ENCODE measurements at regions not wholly inside any gene's neighbourhood (a gene's known extent, or its start where the extent isn't known, plus 50 kb on each side); places are given as distances from the start of the nearest gene placed in this dataset.
"Not testable (repeated sequence)": the region's sequence is repeated elsewhere in the genome, so short reads cannot be mapped to it uniquely, and the experiment has no call there.

DNA sequence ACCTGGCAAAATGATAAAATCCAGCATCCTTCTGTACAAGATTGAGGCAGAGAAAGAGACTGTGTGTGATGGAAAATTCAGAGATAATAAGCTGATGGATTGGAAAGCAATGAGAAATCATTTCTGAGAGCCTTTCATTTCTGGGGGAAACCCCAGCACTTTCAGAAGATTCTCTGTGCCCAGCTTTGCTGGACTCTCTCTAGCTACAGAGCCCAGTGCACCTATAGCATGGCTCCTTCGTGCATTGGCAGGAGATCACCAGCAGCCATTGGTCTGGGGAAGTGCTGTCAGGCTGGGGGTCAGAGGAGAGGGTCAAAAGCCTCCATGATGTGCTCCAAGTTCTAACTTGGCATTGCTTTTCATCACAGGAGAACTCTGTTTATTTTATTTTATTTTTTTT lies 259.9 kb downstream of the SOX9 start:
- ATAC-seq (no peak), DNase-seq (no peak)
- H3K4me1 ChIP-seq: peaks cover 0 to 12% (median 1%) of the 10 kb centered on the region in 12 donors
- H3K27ac ChIP-seq: no peak overlapping the region
- H3K4me3 ChIP-seq: no peak overlapping the region
- no peaks in the 10 kb centered on the region for H3K36me3 ChIP-seq
- no peaks in the 10 kb centered on the region for H3K27me3 ChIP-seq
- intact Hi-C loops (cut with DNase I): no loop called here
- no peaks in the 10 kb centered on the region for H3K9me3 ChIP-seq
- WGBS, 4 donors: 68 to 94% (median 81%) methylated on average over 1 of the region's 1 CpG
- TF ChIP-seq, protein P1, sequence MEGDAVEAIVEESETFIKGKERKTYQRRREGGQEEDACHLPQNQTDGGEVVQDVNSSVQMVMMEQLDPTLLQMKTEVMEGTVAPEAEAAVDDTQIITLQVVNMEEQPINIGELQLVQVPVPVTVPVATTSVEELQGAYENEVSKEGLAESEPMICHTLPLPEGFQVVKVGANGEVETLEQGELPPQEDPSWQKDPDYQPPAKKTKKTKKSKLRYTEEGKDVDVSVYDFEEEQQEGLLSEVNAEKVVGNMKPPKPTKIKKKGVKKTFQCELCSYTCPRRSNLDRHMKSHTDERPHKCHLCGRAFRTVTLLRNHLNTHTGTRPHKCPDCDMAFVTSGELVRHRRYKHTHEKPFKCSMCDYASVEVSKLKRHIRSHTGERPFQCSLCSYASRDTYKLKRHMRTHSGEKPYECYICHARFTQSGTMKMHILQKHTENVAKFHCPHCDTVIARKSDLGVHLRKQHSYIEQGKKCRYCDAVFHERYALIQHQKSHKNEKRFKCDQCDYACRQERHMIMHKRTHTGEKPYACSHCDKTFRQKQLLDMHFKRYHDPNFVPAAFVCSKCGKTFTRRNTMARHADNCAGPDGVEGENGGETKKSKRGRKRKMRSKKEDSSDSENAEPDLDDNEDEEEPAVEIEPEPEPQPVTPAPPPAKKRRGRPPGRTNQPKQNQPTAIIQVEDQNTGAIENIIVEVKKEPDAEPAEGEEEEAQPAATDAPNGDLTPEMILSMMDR (IDR thresholded peaks at IDR 0.05): no peak
- TF ChIP-seq POLR2A (IDR thresholded peaks at IDR 0.05): no peak

DNA sequence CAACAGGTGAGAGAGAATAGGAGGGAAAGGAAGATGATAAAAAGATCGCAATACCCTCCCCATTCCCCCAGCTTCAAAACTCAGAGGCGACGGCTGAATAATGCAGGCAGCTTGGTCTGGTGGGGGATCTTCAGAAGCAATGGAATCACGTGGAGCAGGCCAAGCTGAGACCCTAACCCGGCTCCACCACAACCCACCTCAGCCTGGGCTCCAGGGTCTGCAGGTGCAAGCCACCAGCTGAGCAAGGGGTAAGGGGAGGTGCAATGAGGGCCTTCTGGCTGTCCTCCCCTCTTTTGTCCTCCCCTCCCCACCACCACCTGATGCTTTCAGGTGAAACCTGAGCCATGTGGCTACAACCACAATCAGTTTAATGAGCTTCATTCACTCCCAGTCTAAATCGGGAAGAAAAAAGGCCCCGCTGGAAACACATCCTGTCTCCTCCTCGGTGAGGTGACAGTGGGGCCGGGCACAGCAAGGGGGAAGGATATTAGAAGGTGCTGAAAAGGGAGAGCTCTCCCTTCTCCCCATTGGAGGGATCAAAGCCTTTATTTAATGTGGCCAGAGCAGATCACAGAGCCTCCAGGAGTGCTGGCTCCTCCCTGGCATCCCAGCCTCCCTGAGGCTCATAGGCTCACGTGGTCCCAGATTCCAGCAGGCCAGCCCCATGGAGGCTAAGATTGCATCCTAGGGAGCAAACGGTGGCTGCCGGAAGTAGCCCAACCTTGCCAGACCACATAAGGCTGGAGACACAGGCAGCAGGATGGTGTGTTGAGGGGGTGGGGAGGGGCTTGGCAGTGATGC lies 261.0 kb downstream of the SOX9 start:
- Histone ChIP-seq H3K36me3 (no peaks in the 10 kb centered on the region), H3K9me3 (no peaks in the 10 kb centered on the region), H3K27ac (no peak overlapping the region), H3K4me3 (no peak overlapping the region), H3K27me3 (no peaks in the 10 kb centered on the region), H3K4me1 (peaks cover 0 to 12% (median 1%) of the 10 kb centered on the region in 12 donors)
- TF ChIP-seq, protein P1 (IDR thresholded peaks at IDR 0.05): no peak
- no peak for TF ChIP-seq POLR2A (IDR thresholded peaks at IDR 0.05)
- intact Hi-C loops (cut with DNase I): no loop called here
- DNase-seq: no peak
- ATAC-seq: peak in 1 of 4 donors; percentile 13
- 59 to 64% (median 61%) methylated on average over 12 of the region's 12 CpGs for WGBS, 4 donors

DNA sequence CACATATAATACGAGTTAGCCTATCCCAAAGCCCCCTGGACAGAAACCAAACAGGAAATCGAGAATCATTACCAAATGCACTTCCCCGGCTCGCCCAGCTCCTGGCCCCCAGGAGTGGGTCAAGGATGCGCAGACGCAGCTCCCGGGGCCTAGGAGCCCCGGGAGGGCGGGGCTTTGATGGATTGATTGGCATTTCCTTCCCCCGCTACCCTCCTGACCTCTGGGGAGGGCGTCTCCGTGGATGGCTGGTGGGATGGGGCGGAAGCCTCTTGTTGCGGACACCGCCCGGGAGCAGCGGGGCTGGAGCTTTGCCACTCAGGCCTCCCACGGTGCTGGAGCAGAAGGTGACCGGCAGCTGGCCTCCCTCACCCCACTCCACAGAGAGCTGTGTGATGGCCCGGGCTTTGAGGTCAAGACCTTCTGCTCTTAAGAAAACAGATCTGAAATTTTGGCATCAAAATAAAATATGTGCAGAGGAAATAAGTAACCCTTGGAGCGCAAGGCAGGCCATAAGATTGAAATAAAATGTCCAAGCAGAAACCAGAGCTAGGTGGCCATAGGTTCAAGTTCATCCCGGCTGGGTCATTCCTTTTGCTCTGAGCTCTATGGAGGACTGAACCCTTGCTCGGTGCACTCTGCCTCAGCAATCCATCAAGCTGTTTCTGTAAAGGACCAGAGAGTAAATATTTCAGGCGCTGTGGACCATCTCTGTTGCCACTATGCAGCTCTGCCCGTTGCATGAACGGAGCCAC lies 262.3 kb downstream of the SOX9 start:
- peaks cover 0 to 12% (median 1%) of the 10 kb centered on the region in 12 donors for H3K4me1 ChIP-seq
- H3K36me3 ChIP-seq: no peaks in the 10 kb centered on the region
- H3K9me3 ChIP-seq: no peaks in the 10 kb centered on the region
- TF ChIP-seq POLR2A (IDR thresholded peaks at IDR 0.05): no peak
- TF ChIP-seq, protein P1 (IDR thresholded peaks at IDR 0.05): no peak
- 26 to 44% (median 40%) methylated on average over 24 to 26 of the region's 26 CpGs for WGBS, 4 donors
- intact Hi-C loops (cut with DNase I): no loop called here
- H3K4me3 ChIP-seq: no peak overlapping the region
- DNase-seq: peak; percentile 37 to 77 (median 66)
- ATAC-seq: peak in 3 of 4 donors; percentile 69 to 82 (median 80)
- H3K27ac ChIP-seq: no peak overlapping the region
- H3K27me3 ChIP-seq: no peaks in the 10 kb centered on the region

DNA sequence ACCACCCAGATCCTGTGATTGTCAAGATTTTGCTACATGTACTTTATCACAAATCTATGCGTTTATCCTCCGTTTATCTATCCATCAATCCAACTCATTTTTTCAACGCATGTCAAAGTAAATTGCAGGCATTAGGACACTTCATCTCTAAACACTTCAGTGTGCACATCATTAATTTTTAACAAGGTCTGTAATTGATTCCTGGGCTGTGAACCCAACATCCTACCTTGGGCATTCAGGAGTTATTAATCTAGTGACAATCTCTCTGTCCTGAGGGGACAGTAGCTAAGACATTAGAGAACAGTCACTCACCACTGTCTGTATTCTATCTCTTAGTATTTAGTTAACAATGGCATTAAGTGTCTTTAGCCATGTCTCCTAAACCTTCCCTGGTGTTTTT lies 264.7 kb downstream of the SOX9 start:
- peaks cover 0 to 12% (median 1%) of the 10 kb centered on the region in 12 donors for H3K4me1 ChIP-seq
- intact Hi-C loops (cut with DNase I): no loop called here
- no peak for DNase-seq
- H3K36me3 ChIP-seq: no peaks in the 10 kb centered on the region
- H3K27ac ChIP-seq: no peak overlapping the region
- no peak overlapping the region for H3K4me3 ChIP-seq
- ATAC-seq: no peak
- H3K27me3 ChIP-seq: no peaks in the 10 kb centered on the region
- no peak for TF ChIP-seq POLR2A (IDR thresholded peaks at IDR 0.05)
- TF ChIP-seq, protein P1 (IDR thresholded peaks at IDR 0.05): no peak
- 93 to 98% (median 95%) methylated on average over 3 of the region's 3 CpGs for WGBS, 4 donors
- no peaks in the 10 kb centered on the region for H3K9me3 ChIP-seq

DNA sequence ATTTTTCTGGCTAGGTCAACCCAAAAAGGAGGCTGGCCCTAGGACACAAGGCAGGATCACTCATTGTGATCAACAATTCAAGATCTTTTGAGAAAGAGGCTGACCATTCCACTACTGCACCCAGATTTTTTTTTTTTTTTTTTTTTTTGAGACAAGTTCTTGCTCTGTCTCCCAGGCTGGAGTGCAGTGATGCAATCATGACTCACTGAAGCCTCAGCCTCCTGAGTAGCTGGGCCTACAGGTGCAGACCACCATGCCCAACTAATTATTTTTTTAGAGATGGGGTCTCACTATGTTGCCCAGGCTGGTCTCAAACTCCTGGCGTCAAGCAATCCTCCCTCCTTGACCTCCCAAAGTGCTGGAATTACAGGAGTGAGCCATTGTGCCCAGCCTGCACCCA lies 265.4 kb downstream of the SOX9 start:
- H3K27me3 ChIP-seq; H3K9me3 ChIP-seq; H3K36me3 ChIP-seq; DNase-seq; intact Hi-C loops (cut with DNase I); H3K4me3 ChIP-seq; H3K27ac ChIP-seq: not testable (repeated sequence)
- 87 to 100% (median 97%) methylated on average over 1 of the region's 1 CpG for WGBS, 4 donors
- peak in 1 of 4 donors; percentile 21 for ATAC-seq
- peaks cover 0 to 12% (median 1%) of the 10 kb centered on the region in 12 donors for H3K4me1 ChIP-seq

Measured in heart left ventricle (tissue), 16 donors.